Peyer's patch (tissue), 4 donors: ENCODE measurements at regions not wholly inside any gene's neighbourhood (a gene's known extent, or its start where the extent isn't known, plus 50 kb on each side); places are given as distances from the start of the nearest gene placed in this dataset.

ENCODE experiments used
- POLR2A ChIP-seq, 2 donors: fragments of 450-650 bp; IDR thresholded peaks; one replicate each; pipeline ENCODE4 v1.5.1; 2017; ENCODE audit warnings: antibody characterized with exemption in 2 of 2, mild to moderate bottlenecking in 2 of 2, moderate library complexity in 2 of 2
- TF ChIP-seq, protein P1 (sequence below), 6 experiments: fragments of 450-650 bp in 4 of 6; fragments of 200-600 bp in 2 of 6; sonication (generic) in 1 of 6; IDR thresholded peaks; one replicate each; pipeline ENCODE4 v1.5.1; 2017 to 2019; ENCODE audit warnings: antibody characterized with exemption in 6 of 6, mild to moderate bottlenecking in 3 of 6, moderate library complexity in 1 of 6

DNA sequence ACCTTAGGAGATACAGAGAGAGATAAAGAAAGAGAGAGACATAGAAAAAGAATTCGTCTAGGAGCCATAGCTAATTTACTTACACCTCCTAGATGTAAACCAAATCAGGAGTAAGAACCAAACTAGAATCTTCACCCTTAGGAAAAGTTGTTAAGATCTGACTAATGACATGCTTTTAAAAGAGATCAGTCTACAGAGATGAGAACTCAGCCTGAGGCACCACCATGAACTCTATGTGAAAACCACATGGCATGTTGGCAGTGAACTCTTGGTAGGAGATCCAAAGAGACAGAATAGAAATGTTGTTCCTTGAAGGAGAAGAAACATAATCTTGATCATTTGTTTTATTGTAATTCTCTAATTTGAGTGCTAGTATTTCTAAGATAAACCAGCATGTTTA is 585.4 kb upstream of the ID2 start:
- TF ChIP-seq, protein P1, sequence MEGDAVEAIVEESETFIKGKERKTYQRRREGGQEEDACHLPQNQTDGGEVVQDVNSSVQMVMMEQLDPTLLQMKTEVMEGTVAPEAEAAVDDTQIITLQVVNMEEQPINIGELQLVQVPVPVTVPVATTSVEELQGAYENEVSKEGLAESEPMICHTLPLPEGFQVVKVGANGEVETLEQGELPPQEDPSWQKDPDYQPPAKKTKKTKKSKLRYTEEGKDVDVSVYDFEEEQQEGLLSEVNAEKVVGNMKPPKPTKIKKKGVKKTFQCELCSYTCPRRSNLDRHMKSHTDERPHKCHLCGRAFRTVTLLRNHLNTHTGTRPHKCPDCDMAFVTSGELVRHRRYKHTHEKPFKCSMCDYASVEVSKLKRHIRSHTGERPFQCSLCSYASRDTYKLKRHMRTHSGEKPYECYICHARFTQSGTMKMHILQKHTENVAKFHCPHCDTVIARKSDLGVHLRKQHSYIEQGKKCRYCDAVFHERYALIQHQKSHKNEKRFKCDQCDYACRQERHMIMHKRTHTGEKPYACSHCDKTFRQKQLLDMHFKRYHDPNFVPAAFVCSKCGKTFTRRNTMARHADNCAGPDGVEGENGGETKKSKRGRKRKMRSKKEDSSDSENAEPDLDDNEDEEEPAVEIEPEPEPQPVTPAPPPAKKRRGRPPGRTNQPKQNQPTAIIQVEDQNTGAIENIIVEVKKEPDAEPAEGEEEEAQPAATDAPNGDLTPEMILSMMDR (IDR thresholded peaks at IDR 0.05): no peak
- no peak for TF ChIP-seq POLR2A (IDR thresholded peaks at IDR 0.05)
